DMS53 (cell line): ENCODE measurements at regions not wholly inside any gene's neighbourhood (a gene's known extent, or its start where the extent isn't known, plus 50 kb on each side); places are given as distances from the start of the nearest gene placed in this dataset.

Experiments used
- DNase-seq: peaks from one replicate; lab custom pipeline; 2025; lab: John Stamatoyannopoulos, UW

- DNase-seq: no peak
These were observed 99.8 kb upstream of the PMFBP1 start for GRCh38 chr16:72271699-72272240.

- DNase-seq: peak; percentile 20
These were observed 98.6 kb upstream of the PMFBP1 start for GRCh38 chr16:72270531-72270930.

GRCh38 chr16:72266836-72267235, 94.9 kb upstream of the PMFBP1 start:
- no peak for DNase-seq

GRCh38 chr16:72264771-72265170, 92.8 kb upstream of the PMFBP1 start:
- DNase-seq: no peak

- no peak for DNase-seq
These were observed 90.8 kb upstream of the PMFBP1 start for GRCh38 chr16:72262711-72263110.

- no peak for DNase-seq
These were observed 89.2 kb upstream of the PMFBP1 start for GRCh38 chr16:72261127-72261526.

- no peak for DNase-seq
These were observed 84.6 kb upstream of the PMFBP1 start for GRCh38 chr16:72256398-72257066.

- DNase-seq: no peak
These were observed 83.8 kb upstream of the PMFBP1 start for GRCh38 chr16:72255786-72256185.

GRCh38 chr16:72247821-72248253, 75.9 kb upstream of the PMFBP1 start:
- no peak for DNase-seq

- DNase-seq: peak; percentile 16
These were observed 74.5 kb upstream of the PMFBP1 start for GRCh38 chr16:72246423-72246822.

- DNase-seq: no peak
These were observed 72.9 kb upstream of the PMFBP1 start for GRCh38 chr16:72244853-72245252.

- no peak for DNase-seq
These were observed 71.7 kb upstream of the PMFBP1 start for GRCh38 chr16:72243621-72244020.

- DNase-seq: no peak
These were observed 70.8 kb upstream of the PMFBP1 start for GRCh38 chr16:72242757-72243156.

- peak; percentile 78 for DNase-seq
These were observed 70.0 kb upstream of the PMFBP1 start for GRCh38 chr16:72241930-72242329.

GRCh38 chr16:72241008-72241407, 69.1 kb upstream of the PMFBP1 start:
- DNase-seq: peak; percentile 82

- DNase-seq: peak; percentile 73
These were observed 68.5 kb upstream of the PMFBP1 start for GRCh38 chr16:72240466-72240865.

GRCh38 chr16:72236866-72237265, 64.9 kb upstream of the PMFBP1 start:
- DNase-seq: no peak

GRCh38 chr16:72234387-72234786, 62.4 kb upstream of the PMFBP1 start:
- DNase-seq: no peak

GRCh38 chr16:72228014-72228413, 56.1 kb upstream of the PMFBP1 start:
- no peak for DNase-seq

- DNase-seq: no peak
These were observed 54.2 kb upstream of the PMFBP1 start for GRCh38 chr16:72226136-72226535.

- no peak for DNase-seq
These were observed 52.4 kb upstream of the PMFBP1 start for GRCh38 chr16:72224260-72224768.

GRCh38 chr16:72222503-72222902, 50.5 kb upstream of the PMFBP1 start:
- no peak for DNase-seq
